K562 (cell line): ENCODE measurements at regions not wholly inside any gene's neighbourhood (a gene's known extent, or its start where the extent isn't known, plus 50 kb on each side); places are given as distances from the start of the nearest gene placed in this dataset.
A peak's percentile ranks its signal among the peaks of the same experiment; 100 is the strongest.

Experiments
- ATAC-seq: fragments of 200-7000 bp; cut with Tn5 transposase; 3 replicates; pipeline ENCODE4 v1.9.1; 2020; ENCODE audit warnings: moderate library complexity
- BruUV-seq: library from RNA; stranded (reverse); fragments of 400-500 nt; replicated peaks from 2 replicates; lab custom pipeline; 2021; lab: Mats Ljungman, UMichigan
- CTCF ChIA-PET: fragments of 300-600 bp; formaldehyde crosslinking; extraction: SDS; loops from one replicate; lab custom pipeline; 2021; ENCODE audit warnings: low intra/inter-chr PET ratio; lab: Yijun Ruan, JAX
- POLR2A ChIA-PET: fragments of 300-600, 350-650 bp; sonication (Branson Sonifier 250); formaldehyde crosslinking; extraction: SDS; loops from one replicate; lab custom pipeline; 2021; ENCODE audit warnings: antibody characterized with exemption, inconsistent platforms; lab: Yijun Ruan, JAX
- DNase-seq, 4 experiments: peaks; one replicate each; pipeline versions ENCODE4 v3.0.0 to v3.0.0-alpha.2; 2011 to 2018; ENCODE audit warnings: low spot score in 3 of 4, mixed read lengths in 3 of 4; ENCODE audit errors: extremely low read depth in 1 of 4
- FAIRE-seq: peaks from 2 replicates; lab custom pipeline; 2011; peaks lifted over from hg19 to GRCh38; lab: Jason Lieb, UNC
- H2AFZ ChIP-seq: 2 replicates; pipeline ENCODE4 v1.6.0; 2011; ENCODE audit warnings: low read depth, low read length, control low read depth, inconsistent platforms
- H3K27ac ChIP-seq: fragments of 200-600 bp; 3 replicates; pipeline ENCODE4 v1.8.0; 2011; ENCODE audit warnings: low read depth, mild to moderate bottlenecking, control low read depth, inconsistent platforms, low read length, moderate library complexity, mixed read lengths; ENCODE audit errors: extremely low read depth
- H3K27me3 ChIP-seq, 2 experiments: fragments of 300-600 bp in 1 of 2; 2 replicates in 1 of 2; 3 replicates in 1 of 2; pipeline versions ENCODE4 v1.6.0 to v1.8.0; 2011; ENCODE audit warnings: inconsistent platforms in 2 of 2, low read length in 2 of 2, mild to moderate bottlenecking in 1 of 2, mixed read lengths in 1 of 2, moderate library complexity in 1 of 2; ENCODE audit not compliant: control insufficient read depth in 2 of 2, insufficient read depth in 2 of 2
- H3K36me3 ChIP-seq: fragments of 300-600 bp; 3 replicates; pipeline ENCODE4 v1.8.0; 2011; ENCODE audit warnings: mild to moderate bottlenecking, low read length, inconsistent platforms; ENCODE audit not compliant: control insufficient read depth, insufficient read depth
- H3K4me1 ChIP-seq, 2 experiments: fragments of 200-600 bp in 1 of 2; replicated peaks in 1 of 2; 2 replicates in 1 of 2; 3 replicates in 1 of 2; pipeline versions ENCODE4 v1.5.1 to v1.8.0; 2011; ENCODE audit warnings: inconsistent platforms in 2 of 2, low read length in 2 of 2, mild to moderate bottlenecking in 1 of 2, mixed read lengths in 1 of 2, moderate library complexity in 1 of 2; ENCODE audit not compliant: control insufficient read depth in 2 of 2, insufficient read depth in 2 of 2
- H3K4me2 ChIP-seq: 2 replicates; pipeline ENCODE4 v1.6.1; 2011; ENCODE audit warnings: low read length, control low read depth, inconsistent platforms, mixed read lengths; ENCODE audit not compliant: insufficient read depth
- H3K4me3 ChIP-seq: fragments of 200-600 bp; sonication (generic), shearing (Covaris generic); 2 replicates; pipeline ENCODE4 v1.5.1; 2016; ENCODE audit warnings: control low read depth, inconsistent platforms
- H3K79me2 ChIP-seq: fragments of 200-600 bp; 3 replicates; pipeline ENCODE4 v1.8.0; 2011; ENCODE audit warnings: low read length, inconsistent platforms; ENCODE audit not compliant: control insufficient read depth, insufficient read depth
- H3K9ac ChIP-seq, 2 experiments: 2 replicates each; pipeline versions ENCODE4 v1.6.0 to v1.6.1; 2011; ENCODE audit warnings: low read depth in 2 of 2, low read length in 2 of 2, control low read depth in 1 of 2, inconsistent platforms in 1 of 2, mild to moderate bottlenecking in 1 of 2, mixed read lengths in 1 of 2; ENCODE audit not compliant: insufficient read depth in 1 of 2
- H3K9me1 ChIP-seq: one replicate; pipeline ENCODE4 v1.6.0; 2011; ENCODE audit warnings: inconsistent platforms, mild to moderate bottlenecking, low read length, moderate library complexity; ENCODE audit not compliant: control insufficient read depth, insufficient read depth
- H3K9me3 ChIP-seq: replicated peaks from 2 replicates; pipeline ENCODE4 v1.5.1; 2011; ENCODE audit warnings: low read depth, low read length, inconsistent platforms; ENCODE audit not compliant: control insufficient read depth, insufficient read depth
- H4K20me1 ChIP-seq: replicated peaks from 2 replicates; pipeline ENCODE4 v1.6.1; 2011; ENCODE audit warnings: low read length, inconsistent platforms, mixed read lengths; ENCODE audit not compliant: control insufficient read depth, insufficient read depth
- BCL6 ChIP-seq: fragments of 250-450 bp; sonication (Bioruptor Pico); IDR thresholded peaks from 2 replicates; pipeline ENCODE4 v1.4.0; 2020
- CEBPG ChIP-seq, 3 experiments: fragments of 200-800 bp in 1 of 3; sonication (Bioruptor generic) in 1 of 3; sonication (generic) in 1 of 3; formaldehyde crosslinking in 1 of 3; IDR thresholded peaks in 2 of 3; conservative IDR thresholded peaks in 1 of 3; 2 replicates each; pipeline versions ENCODE4 v1.6.1 to v1.8.0; 2016 to 2022; ENCODE audit warnings: missing compliant biosample characterization in 2 of 3, missing genetic modification characterization in 2 of 3, mild to moderate bottlenecking in 1 of 3, missing genetic modification reagents in 1 of 3
- E2F3 ChIP-seq: fragments of 250-450 bp; sonication (Bioruptor Pico); IDR thresholded peaks from 2 replicates; pipeline ENCODE4 v1.4.0; 2020; ENCODE audit warnings: mild to moderate bottlenecking
- ELK1 ChIP-seq: sonication (generic); formaldehyde crosslinking; IDR thresholded peaks from 2 replicates; pipeline ENCODE4 v1.8.1; 2022; ENCODE audit warnings: missing genetic modification reagents
- ETV6 ChIP-seq, 3 experiments: fragments of 150-350 bp in 1 of 3; sonication (generic) in 1 of 3; formaldehyde crosslinking in 1 of 3; IDR thresholded peaks; 2 replicates each; pipeline versions ENCODE4 v1.6.1 to v1.8.0; 2014 to 2022; ENCODE audit warnings: borderline replicate concordance in 2 of 3, low read depth in 2 of 3, antibody characterized with exemption in 1 of 3, low read length in 1 of 3, mild to moderate bottlenecking in 1 of 3, missing genetic modification reagents in 1 of 3
- GTF2A2 ChIP-seq: IDR thresholded peaks from 2 replicates; pipeline ENCODE4 v1.6.1; 2016; ENCODE audit warnings: mild to moderate bottlenecking, missing genetic modification characterization, missing compliant biosample characterization
- LARP7 ChIP-seq: fragments of 450-650 bp; IDR thresholded peaks from 2 replicates; pipeline ENCODE4 v1.6.1; 2016
- MECOM ChIP-seq: fragments of 250-450 bp; sonication (Bioruptor Pico); IDR thresholded peaks from 2 replicates; pipeline ENCODE4 v1.8.0; 2022; ENCODE audit warnings: inconsistent platforms
- NONO ChIP-seq, 2 experiments: fragments of 200-400 bp in 1 of 2; fragments of 450-650 bp in 1 of 2; formaldehyde crosslinking in 1 of 2; IDR thresholded peaks; 2 replicates each; pipeline ENCODE4 v1.6.1; 2017; ENCODE audit warnings: low read depth in 2 of 2, mild to moderate bottlenecking in 2 of 2, moderate library complexity in 2 of 2, low read length in 1 of 2
- PREB ChIP-seq: sonication (generic); formaldehyde crosslinking; IDR thresholded peaks from 2 replicates; pipeline ENCODE4 v1.8.1; 2023; ENCODE audit warnings: mild to moderate bottlenecking, missing genetic modification reagents
- PTTG1 ChIP-seq: fragments of 450-650 bp; IDR thresholded peaks from 2 replicates; pipeline ENCODE4 v1.6.1; 2016; ENCODE audit warnings: low read depth, mild to moderate bottlenecking, missing genetic modification characterization, missing compliant biosample characterization
- PYGO2 ChIP-seq: fragments of 450-650 bp; IDR thresholded peaks from 2 replicates; pipeline ENCODE4 v1.6.1; 2016; ENCODE audit warnings: mild to moderate bottlenecking, missing genetic modification characterization, moderate library complexity, missing compliant biosample characterization
- SMAD3 ChIP-seq: fragments of 450-650 bp; formaldehyde crosslinking; conservative IDR thresholded peaks from 2 replicates; pipeline ENCODE4 v1.4.0; 2020; ENCODE audit warnings: mild to moderate bottlenecking
- SREBF1 ChIP-seq: fragments of 150-350 bp; IDR thresholded peaks from 2 replicates; pipeline ENCODE4 v1.6.1; 2014; ENCODE audit warnings: antibody characterized with exemption, low read depth, low read length, borderline replicate concordance
- TEAD4 ChIP-seq, 2 experiments: sonication (generic) in 1 of 2; formaldehyde crosslinking in 1 of 2; IDR thresholded peaks; 2 replicates each; pipeline versions ENCODE4 v1.6.1 to v1.8.0; 2012 to 2022; ENCODE audit warnings: borderline replicate concordance in 1 of 2, inconsistent platforms in 1 of 2, low read length in 1 of 2, mild to moderate bottlenecking in 1 of 2, missing genetic modification reagents in 1 of 2
- TRIM25 ChIP-seq: fragments of 450-650 bp; IDR thresholded peaks from 2 replicates; pipeline ENCODE4 v1.7.0; 2016; ENCODE audit warnings: borderline replicate concordance
- ZNF175 ChIP-seq: fragments of 200-800 bp; sonication (Bioruptor generic); IDR thresholded peaks from 2 replicates; pipeline ENCODE4 v1.6.1; 2016; ENCODE audit warnings: low read depth, mild to moderate bottlenecking, missing genetic modification characterization, missing compliant biosample characterization
- ZZZ3 ChIP-seq: fragments of 450-650 bp; IDR thresholded peaks from 2 replicates; pipeline ENCODE4 v1.6.1; 2016; ENCODE audit warnings: antibody characterized with exemption, mild to moderate bottlenecking, moderate library complexity
- WGBS: fragments of 100-300 bp; shearing (Covaris generic); methylation state at CpG from one replicate; pipeline ENCODE4 v1.1.6; 2016; ENCODE audit warnings: low coverage, mixed read lengths; ENCODE audit not compliant: insufficient coverage; ENCODE audit errors: missing lambda C conversion rate; 5-methylcytosine and 5-hydroxymethylcytosine counted together
- in situ Hi-C: fragments of 300-500 bp; cut with MboI; formaldehyde crosslinking; loops from 4 replicates; pipeline ENCODE4 v1.15.0; 2018; ENCODE audit warnings: inconsistent platforms, mixed read lengths
- intact Hi-C: fragments of 100-400 bp; cut with micrococcal nuclease; formaldehyde crosslinking; loops from 2 replicates; pipeline ENCODE4 v1.14.2; 2022

- WGBS = 1% methylated on average over 5 of the region's 5 CpGs
- ATAC-seq = peak; percentile 28
- POLR2A ChIA-PET = interaction anchor here (0.6 to 0.9 kb wide), 2 partner anchors 11 to 272 kb away, joined by 3 to 5 read pairs; partner anchors contain the start of gene INO80C
- DNase-seq = no peak
- no peaks in the 10 kb centered on the region for H3K9me1 ChIP-seq
- H4K20me1 ChIP-seq = peaks cover 3% of the 10 kb centered on the region; the same call in 1 of the 2 replicates
- no peak overlapping the region for H3K27ac ChIP-seq
- no peak for TF ChIP-seq MECOM
- TF ChIP-seq SMAD3 = no peak
- no peak for TF ChIP-seq E2F3 (CRISPR knock-in tag)
- TF ChIP-seq GTF2A2 (tag) = no peak
- TF ChIP-seq ELK1 (CRISPR knock-in tag) = no peak
- no peak for TF ChIP-seq NONO (IDR thresholded peaks at IDR 0.05; ENCODE audit: low read depth in 2 of 2, low read length in 1 of 2)
- TF ChIP-seq LARP7 = no peak
- no peak for TF ChIP-seq TRIM25
- TF ChIP-seq PTTG1 (tag) = no peak
- no peak for TF ChIP-seq PREB (CRISPR knock-in tag)
- no peak for TF ChIP-seq ZZZ3
- no peak for TF ChIP-seq ZNF175
- TF ChIP-seq CEBPG (CRISPR knock-in tag; IDR thresholded peaks at IDR 0.05) = no peak
- no peak for TF ChIP-seq CEBPG (tag; conservative IDR thresholded peaks at IDR 0.05 in 1 of 2, IDR thresholded peaks at IDR 0.05 in 1 of 2)
- TF ChIP-seq ETV6 (IDR thresholded peaks at IDR 0.05; ENCODE audit: borderline replicate concordance in 1 of 2, low read depth in 2 of 2, low read length in 1 of 2) = no peak
- TF ChIP-seq ETV6 (CRISPR knock-in tag; IDR thresholded peaks at IDR 0.05; ENCODE audit: borderline replicate concordance) = no peak
- no peak for TF ChIP-seq SREBF1
- no peak for TF ChIP-seq PYGO2 (tag)
- no peak for TF ChIP-seq TEAD4 (IDR thresholded peaks at IDR 0.05; ENCODE audit: low read length)
- no peak for TF ChIP-seq TEAD4 (CRISPR knock-in tag; IDR thresholded peaks at IDR 0.05; ENCODE audit: borderline replicate concordance)
- no peak for TF ChIP-seq BCL6 (CRISPR knock-in tag)
- no peaks in the 10 kb centered on the region for H3K79me2 ChIP-seq
- FAIRE-seq = no peak
- no peak overlapping the region for H2AFZ ChIP-seq
- H3K36me3 ChIP-seq = no peaks in the 10 kb centered on the region
- CTCF ChIA-PET = no interaction called here
- no peak overlapping the region for H3K4me3 ChIP-seq
- no peak overlapping the region for H3K9ac ChIP-seq
- no TSS peak for BruUV-seq
- H3K4me1 ChIP-seq = no peaks in the 10 kb centered on the region
- no peak overlapping the region for H3K4me2 ChIP-seq
- in situ Hi-C loops (no loop called here), intact Hi-C loops (no loop called here)
- H3K27me3 ChIP-seq = peaks cover 0 to 14% of the 10 kb centered on the region in 2 experiments; a peak in 1 of 5 replicates
- H3K9me3 ChIP-seq = no peaks in the 10 kb centered on the region
Measured at GRCh38 chr18:35770376-35771014, 189.0 kb downstream of the GALNT1 start.
